DMS153 treated with DMSO at 0.1 percent for 48 hours (cell line): ENCODE measurements at regions not wholly inside any gene's neighbourhood (a gene's known extent, or its start where the extent isn't known, plus 50 kb on each side); places are given as distances from the start of the nearest gene placed in this dataset.

Experiments
- DNase-seq: peaks from one replicate; lab custom pipeline; 2025; ENCODE audit not compliant: unreplicated experiment; lab: John Stamatoyannopoulos, UW

DNA sequence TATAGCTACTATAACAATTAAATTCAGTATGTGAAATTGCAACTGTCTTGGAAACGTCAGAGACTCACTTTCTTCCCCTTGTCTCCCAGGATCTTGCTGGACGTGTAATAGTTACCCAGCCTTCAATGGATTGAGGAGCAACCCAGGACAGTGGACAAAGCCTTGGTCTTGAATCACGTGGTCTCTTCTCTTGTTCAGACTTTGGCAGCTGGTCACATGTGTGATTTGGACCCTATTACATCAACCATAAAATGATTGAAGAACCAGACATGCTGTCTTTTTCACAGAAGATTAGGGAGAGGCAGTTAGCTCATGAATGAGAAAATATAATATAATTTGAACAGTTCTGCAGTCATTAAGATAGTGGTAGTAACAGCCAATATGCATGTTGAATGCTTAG lies 1085.5 kb upstream of the RBFOX1 start:
- no peak for DNase-seq

DNA sequence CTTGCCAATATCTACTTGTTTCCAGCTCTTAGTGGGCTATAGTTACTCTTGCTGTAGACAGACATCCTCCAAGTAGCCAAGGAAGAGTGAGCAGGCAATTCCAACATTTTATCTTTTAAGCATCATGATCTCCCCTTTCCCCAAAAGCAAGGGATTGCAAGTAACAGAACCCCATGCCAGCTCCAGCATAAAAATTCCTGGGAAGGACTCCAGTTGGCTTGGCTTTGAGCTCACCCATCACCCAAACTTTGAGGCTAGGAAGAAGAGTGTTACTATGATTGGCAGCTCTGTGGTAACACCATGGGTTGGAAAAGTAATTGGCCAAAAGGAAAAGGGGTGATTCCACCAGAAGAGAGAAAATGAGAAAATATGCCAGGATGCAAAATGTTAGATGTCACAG lies 1086.4 kb upstream of the RBFOX1 start:
- no peak for DNase-seq

DNA sequence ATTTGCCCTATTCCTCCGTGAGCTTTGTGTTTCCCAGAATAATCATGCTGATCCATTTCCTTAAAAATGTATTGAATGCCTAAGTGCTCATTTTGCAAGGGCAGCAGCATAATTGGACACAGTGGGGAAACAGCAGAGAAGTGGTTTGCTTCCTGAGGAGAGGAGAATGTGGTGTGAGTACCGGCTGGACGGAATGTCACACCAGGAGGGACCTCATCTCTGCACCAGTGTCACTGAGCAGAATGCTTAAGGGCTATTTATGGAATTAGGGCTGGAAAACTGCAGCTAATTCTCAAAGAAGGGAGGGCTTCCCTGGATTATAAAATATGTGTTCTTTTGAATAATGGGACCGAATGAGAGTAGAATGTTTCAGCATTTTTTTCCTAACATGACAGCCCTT lies 1100.6 kb upstream of the RBFOX1 start:
- DNase-seq: no peak

DNA sequence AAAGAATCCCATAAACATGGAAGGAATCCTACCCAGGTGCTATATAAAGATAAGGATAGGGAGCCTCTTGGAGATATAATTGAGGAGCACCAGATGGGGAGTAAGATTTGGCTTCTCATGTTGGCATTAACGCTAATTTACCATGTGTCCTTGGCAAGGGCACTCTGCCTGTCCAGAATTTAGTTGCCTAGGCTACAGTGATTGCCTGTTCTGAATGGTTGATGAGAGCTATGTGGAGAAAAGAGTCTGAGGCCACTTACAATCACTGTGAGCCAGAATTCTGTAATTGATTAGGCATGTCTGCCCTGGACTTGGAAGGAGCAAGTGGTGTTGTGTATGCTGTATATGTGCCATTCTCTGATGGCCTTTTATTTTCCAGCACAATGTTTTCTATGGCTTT lies 1101.2 kb upstream of the RBFOX1 start:
- DNase-seq: no peak

DNA sequence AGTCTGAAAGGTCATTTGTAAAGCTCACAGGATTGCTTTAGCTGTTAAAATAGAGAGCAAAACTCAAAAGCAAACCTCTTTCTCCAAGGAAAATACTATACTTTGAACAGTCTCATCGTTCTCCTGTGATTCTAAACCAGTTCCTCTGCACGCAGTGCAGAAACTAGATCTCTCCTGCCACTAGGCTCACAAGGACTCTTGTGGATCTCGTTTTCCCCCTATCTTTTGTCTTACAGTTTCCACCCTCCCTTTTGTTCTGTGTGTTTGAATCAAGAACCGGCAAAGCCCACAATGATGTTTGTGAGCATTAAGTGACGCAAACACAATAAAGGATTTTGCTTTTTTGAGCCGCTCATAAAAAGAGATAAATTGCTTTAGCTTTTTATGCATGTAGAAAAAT lies 1103.5 kb upstream of the RBFOX1 start:
- peak; percentile 79 for DNase-seq

DNA sequence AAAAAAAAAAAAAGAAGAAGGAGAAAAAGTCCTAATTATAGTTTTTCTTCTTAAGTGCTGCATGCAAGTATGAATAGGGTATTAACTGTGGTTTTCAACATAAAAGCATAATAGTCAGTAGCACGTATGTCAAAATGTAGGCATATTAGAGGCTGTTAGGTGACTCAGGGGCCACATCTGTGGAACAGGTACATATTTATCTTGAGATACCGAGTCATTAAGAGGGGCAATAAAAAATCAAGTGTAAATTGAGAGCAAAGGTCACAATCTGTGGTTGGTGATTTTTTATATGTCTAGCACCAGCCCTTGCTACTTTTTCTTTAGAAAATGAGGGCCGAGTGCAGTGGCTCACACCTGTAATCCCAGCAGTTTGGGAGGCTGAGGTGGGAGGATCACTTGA lies 1113.8 kb upstream of the RBFOX1 start:
- DNase-seq: no peak

DNA sequence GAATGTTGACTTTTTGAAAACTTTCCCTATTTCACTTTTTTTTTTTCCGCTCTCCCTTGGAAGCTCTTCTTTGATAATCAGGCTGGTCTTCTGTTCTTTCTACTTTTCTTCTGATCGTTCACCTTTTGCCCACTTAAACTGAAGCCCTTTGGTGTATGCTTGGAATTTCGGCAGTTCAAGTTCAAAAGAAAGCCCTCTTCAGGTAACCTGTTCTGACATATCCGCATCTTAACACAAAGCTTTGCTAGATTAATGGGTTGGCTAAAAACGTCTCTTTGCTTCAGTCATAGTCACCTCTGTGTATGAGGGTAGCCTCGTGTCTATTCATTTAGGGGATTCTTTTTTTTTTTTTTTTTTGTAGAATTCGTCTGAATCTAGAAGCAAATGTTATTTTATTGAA lies 1115.8 kb upstream of the RBFOX1 start:
- DNase-seq: no peak

DNA sequence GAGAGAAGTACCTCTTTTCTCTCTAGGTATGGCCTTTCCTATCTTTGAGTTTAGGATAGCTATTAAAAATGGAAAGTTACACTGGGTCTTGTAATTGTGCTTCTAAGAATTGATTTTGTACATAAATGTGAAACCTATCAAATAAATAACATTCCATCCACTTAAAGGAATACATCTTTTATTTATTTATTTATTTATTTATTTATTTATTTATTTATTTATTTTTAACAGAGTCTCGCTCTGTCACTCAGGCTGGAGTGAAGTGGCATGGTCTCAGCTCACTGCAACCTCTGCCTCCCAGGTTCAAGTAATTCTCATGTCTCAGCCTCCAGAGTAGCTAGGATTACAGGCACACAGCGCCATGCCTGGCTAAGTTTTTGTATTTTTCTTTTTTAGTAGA lies 1114.0 kb upstream of the EEF2KMT start:
- DNase-seq: no peak

DNA sequence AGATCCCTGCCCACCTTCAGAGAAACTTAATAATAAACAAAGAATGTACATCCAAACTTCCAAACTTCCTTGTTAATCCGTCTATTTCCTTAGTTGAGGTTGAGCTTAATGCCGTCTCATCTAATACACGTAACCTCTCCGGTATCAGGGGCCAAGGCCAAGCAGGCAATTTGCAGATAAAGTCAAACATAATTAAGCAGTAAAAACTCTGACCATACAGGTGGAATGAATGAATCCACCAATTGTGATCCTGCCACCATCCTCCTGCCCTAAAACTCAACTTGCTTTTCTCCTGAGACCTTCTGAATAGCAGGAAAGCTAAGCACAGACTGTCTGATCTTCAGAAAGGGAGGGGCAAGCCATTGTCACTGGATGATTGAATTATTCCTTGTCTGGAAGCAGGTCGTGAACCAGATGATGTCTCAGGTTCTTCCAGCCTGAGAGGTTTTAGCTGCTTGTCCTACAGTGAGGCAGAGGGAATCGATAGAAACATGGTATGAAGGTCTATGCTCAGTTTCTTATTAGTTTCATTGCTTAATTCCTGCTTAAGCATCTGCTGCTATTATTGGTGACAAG lies 1111.8 kb upstream of the EEF2KMT start:
- DNase-seq: no peak

DNA sequence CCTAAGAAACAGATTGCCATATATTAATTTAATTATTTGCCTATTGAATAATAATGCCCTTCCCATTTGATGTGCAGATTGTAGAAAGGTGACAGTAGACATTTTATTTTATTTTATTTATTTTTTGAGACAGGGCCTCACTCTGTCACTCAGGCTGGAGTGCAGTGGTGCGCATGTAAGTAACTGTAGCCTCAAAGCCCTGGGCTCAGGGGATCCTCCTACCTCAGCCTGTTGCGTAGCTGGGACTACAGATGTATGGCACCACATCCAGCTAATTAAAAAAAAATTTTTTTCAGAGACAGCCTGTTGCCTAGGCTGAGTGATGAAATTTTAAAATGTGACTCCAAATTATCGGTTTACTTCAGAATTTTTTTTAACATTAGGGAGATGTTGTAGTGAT lies 1110.0 kb upstream of the EEF2KMT start:
- no peak for DNase-seq

DNA sequence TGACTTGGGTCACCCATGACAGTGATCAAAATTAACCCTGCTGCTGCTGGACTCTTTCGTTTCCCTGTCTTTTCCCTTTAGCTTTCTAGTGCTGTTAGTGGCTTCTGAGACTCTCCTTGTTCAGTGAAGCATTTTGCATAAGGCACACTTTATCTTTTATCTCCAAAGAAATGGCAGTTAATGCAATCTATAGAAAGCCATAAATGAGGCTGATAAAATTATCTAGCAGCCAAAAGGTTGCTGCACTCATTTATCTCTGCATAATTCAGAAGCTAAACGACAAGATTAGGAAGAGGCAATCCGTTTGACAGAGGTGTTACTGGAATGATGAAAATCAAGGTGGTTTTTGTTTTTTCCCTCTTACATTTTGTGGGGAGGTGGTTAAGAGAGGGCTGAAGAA lies 1109.5 kb upstream of the EEF2KMT start:
- DNase-seq: no peak

DNA sequence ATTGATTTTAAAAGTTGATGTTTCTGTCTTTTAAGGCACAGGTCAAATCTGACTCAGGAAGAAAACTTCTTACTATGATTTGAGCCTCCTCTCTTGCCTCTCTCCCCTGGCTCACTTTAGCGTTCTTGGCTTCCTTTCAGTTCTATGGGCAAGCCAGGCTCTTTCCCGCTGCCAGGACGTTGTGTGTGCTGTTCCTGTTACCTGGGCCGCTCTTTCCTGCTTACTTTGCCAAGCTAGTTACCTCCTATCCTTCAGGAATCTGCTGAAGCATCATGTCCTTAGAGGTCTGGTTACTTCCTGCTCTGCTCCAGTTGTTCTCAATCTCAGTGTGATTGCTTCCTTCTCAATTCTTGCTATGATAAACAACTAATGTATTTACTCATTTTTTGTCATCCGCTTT lies 1108.5 kb upstream of the EEF2KMT start:
- DNase-seq: no peak

DNA sequence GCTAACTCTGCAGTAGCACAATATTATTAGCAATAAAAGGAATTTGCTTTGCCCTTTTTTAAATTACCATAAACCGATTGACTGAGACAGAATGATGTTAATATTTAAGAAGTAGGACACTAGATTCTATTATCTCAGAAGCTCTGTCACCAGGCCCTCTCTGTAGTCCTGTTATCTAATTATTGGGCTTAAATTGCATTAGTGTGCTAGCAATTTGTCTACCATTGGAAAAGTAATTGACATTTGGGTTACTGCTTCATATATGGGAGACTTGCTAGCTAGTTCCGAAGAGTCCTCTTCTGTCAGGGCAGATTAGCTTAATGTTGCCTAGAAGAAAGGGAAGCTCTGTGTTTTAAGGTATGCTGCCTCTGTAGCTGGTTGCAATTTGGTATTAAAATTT lies 1107.3 kb upstream of the EEF2KMT start:
- no peak for DNase-seq

DNA sequence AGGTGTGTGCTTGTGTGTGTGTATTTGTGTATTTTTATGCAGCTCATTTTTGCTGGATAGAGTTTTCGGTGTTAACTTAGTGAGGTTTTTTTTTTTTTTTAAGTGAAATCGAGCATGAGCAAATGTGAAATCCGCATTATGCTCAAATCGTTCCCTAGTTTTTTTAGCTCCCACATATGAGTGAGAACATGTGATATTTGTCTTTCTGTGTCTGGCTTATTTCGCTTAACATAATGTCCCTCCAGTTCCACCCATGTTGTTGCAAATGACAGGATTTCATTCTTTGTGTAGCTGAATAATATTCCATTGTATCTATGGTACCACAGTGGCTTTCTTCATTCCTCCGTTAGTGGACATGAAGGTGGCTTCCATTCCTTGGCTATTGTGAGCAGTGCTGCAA lies 1103.3 kb upstream of the EEF2KMT start:
- DNase-seq: no peak

DNA sequence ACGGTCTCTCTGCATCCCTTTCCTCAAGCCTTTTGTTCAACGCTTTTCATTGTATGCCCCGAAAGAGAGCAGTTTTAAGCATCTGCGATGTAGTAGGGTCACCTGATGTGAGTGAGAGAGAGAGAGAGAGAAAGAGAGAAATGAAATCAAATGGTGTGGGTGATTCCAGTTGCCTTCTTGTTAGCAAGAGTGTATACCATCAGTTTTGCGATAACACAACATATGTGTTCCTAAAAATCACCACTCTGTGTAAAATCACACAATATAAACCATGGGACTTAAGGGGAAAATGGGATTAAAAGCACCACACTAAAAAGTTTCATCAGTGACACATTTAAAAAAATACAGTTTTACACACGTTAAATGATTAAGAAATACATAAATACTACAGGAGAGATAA lies 1102.7 kb upstream of the EEF2KMT start:
- DNase-seq: no peak

DNA sequence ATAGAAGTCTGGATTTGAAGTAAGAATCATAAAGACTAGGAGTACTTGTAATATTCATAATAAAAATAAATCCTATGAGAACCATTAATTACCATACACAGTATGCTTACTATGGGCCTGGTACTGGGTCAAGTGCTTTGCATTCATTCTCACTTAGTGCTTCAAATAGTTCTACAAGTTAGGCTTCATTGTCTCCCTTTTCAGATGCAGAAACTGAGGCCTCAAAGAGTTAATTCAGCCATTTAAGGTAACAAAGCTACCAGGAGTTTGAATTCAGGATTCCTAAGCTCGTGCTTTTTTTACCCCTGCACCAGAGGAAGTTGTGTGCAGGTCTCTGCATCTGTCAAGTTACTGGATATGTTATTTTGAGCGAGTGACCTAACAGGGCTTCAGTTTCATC lies 1098.4 kb upstream of the EEF2KMT start:
- DNase-seq: no peak

DNA sequence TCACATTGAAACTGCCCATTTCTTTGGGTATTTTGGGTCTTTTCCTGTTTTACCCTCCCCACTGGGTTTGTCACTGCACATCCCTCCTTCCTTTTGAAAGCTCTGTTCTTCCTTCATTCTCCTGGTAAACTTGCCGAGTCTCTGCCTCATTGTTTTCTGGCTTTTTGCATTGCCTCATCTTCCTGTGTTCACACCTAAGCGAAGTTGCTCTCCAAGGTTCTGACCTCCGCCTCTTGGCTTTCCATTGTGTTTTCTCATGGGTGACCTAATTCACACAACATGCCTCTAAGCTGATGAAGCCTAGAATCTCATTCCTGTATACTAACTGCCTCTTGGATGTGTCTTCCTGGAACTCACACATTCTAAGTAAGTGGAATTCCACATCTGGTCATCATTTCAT lies 1096.1 kb upstream of the EEF2KMT start:
- no peak for DNase-seq

DNA sequence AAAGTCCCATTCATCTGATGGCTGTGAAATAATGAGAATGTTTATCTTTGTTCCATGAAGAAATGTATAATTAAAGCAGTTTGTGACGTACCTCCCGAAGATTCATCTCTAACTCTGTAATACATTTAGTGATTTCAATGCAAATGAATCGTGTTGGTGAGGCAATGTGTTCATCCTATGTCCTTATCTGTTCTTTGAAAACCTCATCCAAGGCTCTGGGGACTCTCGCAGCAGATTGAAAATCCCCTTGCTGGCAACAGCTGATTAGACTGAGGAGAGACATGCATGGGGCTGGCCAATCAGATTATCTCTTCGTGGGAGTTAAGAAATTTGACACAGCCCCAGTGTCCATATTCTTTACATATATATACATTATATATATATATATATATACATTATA lies 1095.4 kb upstream of the EEF2KMT start:
- no peak for DNase-seq

DNA sequence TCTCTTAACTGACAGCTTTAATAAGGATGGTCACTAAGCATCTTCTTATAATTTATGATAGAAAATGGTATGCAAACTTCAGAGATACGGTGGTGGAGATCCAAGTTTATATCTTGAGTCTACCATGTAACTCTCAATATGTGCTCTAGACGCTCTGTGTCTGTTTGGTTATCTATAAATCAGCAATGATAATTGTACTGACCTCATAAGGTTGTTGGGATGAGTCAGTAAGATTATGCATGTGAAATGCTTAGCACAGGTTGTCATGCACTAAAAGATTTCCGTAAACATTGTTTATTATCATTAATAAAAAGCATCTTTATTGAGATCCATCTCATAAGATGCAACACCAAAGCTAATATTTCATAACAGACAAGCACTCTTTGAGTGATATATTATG lies 1094.9 kb upstream of the EEF2KMT start:
- DNase-seq: no peak

DNA sequence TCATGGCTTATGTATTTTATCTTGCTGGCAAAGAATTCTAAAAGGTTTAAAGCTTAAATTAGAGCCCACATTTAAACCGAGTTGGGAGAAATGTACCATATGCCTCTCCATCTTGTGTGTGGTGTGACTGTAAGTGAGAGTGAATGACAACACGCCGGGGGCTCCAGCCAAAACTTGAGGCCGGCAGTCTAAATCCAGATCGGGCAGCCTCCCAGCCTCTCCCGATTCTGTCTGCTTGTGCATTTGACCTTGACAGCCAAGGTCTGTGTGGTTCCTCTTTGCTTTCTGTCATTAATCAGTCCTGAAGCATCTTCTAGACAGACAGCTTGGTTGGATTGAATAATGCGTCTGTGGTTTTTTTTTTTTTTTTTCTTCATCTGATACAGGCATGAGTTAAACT lies 1093.2 kb upstream of the EEF2KMT start:
- no peak for DNase-seq

DNA sequence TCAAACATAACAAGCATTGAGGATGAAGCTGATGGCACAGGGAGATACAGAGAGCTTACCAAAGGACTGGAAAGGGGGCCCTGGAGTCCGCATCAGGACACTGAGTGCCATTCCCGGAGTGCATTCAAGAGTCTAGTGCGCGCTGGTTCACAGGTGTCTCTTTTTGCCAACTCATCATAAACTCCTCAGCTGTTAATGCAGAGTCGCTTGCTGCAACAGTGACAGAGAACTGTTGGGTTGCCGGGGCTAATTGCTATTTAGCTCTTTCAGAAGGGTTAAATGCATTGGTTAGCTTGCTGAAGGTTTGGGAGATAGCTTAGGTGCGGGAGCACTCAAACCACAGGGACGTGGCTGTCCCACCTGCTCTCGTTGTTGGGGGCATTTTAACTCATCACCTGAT lies 1091.6 kb upstream of the EEF2KMT start:
- no peak for DNase-seq

DNA sequence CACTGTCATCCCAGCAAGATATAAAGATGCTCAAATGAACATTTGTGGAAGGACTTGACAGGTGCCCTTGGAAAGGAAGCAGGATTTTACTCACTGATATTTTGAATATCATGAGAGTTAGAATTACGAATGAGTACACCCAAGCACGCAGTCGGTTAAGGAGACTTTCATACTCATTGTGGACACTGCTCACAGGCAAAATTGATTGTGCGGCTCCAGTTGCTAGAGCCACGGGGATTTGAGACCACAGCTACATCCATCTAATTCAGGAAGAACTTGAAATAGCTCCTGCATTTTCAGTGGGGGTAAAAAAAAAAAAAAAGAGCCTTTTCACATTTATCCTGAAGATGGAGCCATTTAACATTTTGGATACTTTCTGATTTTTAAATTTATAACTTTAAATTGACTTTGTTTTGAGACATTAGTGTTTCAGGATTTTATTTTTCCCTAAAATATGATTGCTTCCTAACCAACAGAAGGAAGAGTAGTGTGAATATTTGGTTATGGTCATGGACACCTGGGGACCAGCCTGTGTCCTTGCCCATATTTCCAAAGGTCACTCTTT lies 1080.1 kb upstream of the EEF2KMT start:
- DNase-seq: no peak

DNA sequence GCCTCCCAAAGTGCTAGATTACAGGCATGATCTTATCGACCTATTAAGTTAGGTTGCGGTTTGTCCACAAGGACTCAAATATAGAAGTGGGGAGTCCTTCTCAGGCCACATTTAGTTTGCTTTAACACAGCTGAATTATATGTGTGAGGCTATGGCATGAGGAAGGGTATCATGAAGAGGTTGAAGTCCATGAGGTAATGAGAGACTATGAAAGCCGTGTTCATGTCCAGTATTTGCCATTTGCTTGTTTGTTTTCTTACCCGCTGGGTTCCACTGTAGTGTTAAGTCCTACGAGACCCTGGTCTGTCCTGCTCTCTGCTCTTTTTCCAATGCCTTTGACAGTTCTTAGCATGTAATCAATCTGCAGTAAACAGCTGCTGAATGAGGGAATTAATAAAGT lies 1072.4 kb upstream of the EEF2KMT start:
- DNase-seq: no peak
